MCF 10A (cell line): ENCODE measurements at regions not wholly inside any gene's neighbourhood (a gene's known extent, or its start where the extent isn't known, plus 50 kb on each side); places are given as distances from the start of the nearest gene placed in this dataset.

Experiments used
- BruUV-seq: library from RNA; stranded (reverse); fragments of 400-500 nt; replicated peaks from 2 replicates; lab custom pipeline; 2021; lab: Mats Ljungman, UMichigan
- CTCF ChIA-PET: fragments of 300-600 bp; sonication (Branson Sonifier 250); formaldehyde crosslinking; extraction: SDS; loops from one replicate; lab custom pipeline; 2021; ENCODE audit warnings: antibody characterized with exemption, inconsistent platforms; lab: Yijun Ruan, JAX
- POLR2A ChIA-PET: fragments of 300-600, 350-650 bp; sonication (Branson Sonifier 250); formaldehyde crosslinking; extraction: SDS; loops from one replicate; lab custom pipeline; 2020; ENCODE audit warnings: antibody characterized with exemption, inconsistent platforms; lab: Yijun Ruan, JAX
- DNase-seq: peaks from one replicate; pipeline ENCODE4 v3.0.0-alpha.2; 2018; ENCODE audit not compliant: unreplicated experiment
- H3K27ac Mint-ChIP-seq: one replicate; pipeline ENCODE4 v1.8.0; 2022; ENCODE audit warnings: mild to moderate bottlenecking, low read depth, mixed read lengths; ENCODE audit not compliant: unreplicated experiment
- H3K27me3 Mint-ChIP-seq: one replicate; pipeline ENCODE4 v1.8.0; 2022; ENCODE audit warnings: mixed read lengths; ENCODE audit not compliant: insufficient read depth, unreplicated experiment
- H3K36me3 Mint-ChIP-seq: one replicate; pipeline ENCODE4 v1.8.0; 2022; ENCODE audit warnings: mild to moderate bottlenecking, moderate library complexity, mixed read lengths; ENCODE audit not compliant: insufficient read depth, unreplicated experiment
- H3K4me1 Mint-ChIP-seq: one replicate; pipeline ENCODE4 v1.8.0; 2022; ENCODE audit warnings: mixed read lengths; ENCODE audit not compliant: insufficient read depth, unreplicated experiment
- H3K4me3 Mint-ChIP-seq: one replicate; pipeline ENCODE4 v1.8.0; 2022; ENCODE audit warnings: mild to moderate bottlenecking, moderate library complexity, mixed read lengths; ENCODE audit not compliant: unreplicated experiment
- H3K9me3 Mint-ChIP-seq: one replicate; pipeline ENCODE4 v1.8.0; 2022; ENCODE audit warnings: mixed read lengths; ENCODE audit not compliant: unreplicated experiment
- intact Hi-C: fragments of 100-400 bp; cut with micrococcal nuclease; formaldehyde crosslinking; loops from 2 replicates; pipeline ENCODE4 v1.14.1; 2022
- TF ChIP-seq, protein P1 (sequence below): fragments of 200-600 bp; IDR thresholded peaks from one replicate; pipeline ENCODE4 v1.8.0; 2022; ENCODE audit warnings: antibody characterized with exemption, mild to moderate bottlenecking; ENCODE audit not compliant: unreplicated experiment

DNA sequence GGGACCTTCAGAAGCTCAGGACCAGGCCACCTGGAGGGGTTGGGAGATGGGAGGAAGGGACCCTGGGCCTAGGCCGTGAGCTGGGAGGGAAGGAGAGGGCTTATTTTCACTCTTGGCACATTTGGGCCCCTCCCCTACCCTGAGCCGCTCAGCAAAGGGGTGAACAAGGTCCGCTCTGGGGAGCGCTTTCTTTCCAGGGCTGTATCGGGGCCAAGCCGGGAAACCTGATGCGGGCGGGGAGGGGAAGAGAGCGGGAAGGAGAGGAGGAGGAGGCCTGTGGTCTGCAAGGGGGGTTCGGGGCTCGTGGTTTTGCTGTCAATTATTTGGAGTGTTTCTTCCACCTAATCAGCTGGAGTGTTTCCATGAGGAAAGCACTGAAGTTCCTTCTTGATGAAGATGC lies 62.7 kb upstream of the RXRA start:
- no peak for DNase-seq
- Mint-ChIP-seq H3K4me1 (no peaks in the 10 kb centered on the region), H3K36me3 (no peaks in the 10 kb centered on the region), H3K27ac (no peak overlapping the region), H3K4me3 (no peak overlapping the region), H3K27me3 (peaks cover 46% of the 10 kb centered on the region), H3K9me3 (peaks cover 9% of the 10 kb centered on the region)
- intact Hi-C loops = no loop called here
- BruUV-seq = no TSS peak
- TF ChIP-seq, protein P1, sequence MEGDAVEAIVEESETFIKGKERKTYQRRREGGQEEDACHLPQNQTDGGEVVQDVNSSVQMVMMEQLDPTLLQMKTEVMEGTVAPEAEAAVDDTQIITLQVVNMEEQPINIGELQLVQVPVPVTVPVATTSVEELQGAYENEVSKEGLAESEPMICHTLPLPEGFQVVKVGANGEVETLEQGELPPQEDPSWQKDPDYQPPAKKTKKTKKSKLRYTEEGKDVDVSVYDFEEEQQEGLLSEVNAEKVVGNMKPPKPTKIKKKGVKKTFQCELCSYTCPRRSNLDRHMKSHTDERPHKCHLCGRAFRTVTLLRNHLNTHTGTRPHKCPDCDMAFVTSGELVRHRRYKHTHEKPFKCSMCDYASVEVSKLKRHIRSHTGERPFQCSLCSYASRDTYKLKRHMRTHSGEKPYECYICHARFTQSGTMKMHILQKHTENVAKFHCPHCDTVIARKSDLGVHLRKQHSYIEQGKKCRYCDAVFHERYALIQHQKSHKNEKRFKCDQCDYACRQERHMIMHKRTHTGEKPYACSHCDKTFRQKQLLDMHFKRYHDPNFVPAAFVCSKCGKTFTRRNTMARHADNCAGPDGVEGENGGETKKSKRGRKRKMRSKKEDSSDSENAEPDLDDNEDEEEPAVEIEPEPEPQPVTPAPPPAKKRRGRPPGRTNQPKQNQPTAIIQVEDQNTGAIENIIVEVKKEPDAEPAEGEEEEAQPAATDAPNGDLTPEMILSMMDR = no peak
- ChIA-PET CTCF (interaction anchor here (0.7 kb wide), 1 partner anchor 77 kb away, joined by 3 read pairs; no protein-coding TSS in a partner anchor), POLR2A (interaction anchor here (0.6 kb wide), 1 partner anchor 16 kb away, joined by 3 read pairs; no protein-coding TSS in a partner anchor)

DNA sequence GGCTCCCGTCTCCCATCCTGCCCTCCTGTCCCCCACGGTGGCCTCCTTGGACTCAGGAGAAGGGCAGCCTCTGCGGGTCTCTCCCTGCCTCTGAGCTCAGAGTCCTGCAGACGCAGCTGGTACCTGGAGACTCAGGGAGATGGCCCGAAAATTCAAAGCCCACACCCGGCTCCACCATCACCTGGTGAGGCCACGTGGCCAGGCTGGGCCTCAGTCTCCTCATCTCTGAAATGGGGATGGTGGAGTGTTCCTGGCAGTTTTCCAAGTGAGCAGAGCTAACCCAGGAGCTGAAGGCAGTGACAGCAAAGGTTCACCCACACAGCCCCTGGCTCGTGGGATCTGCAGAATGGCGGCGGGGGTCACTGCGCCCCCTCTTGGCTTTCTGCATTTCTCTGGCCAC lies 62.1 kb upstream of the RXRA start:
- ChIA-PET CTCF (interaction anchor here (0.6 to 0.7 kb wide), 2 partner anchors 77 to 374 kb away, joined by 3 to 5 read pairs; no protein-coding TSS in a partner anchor), POLR2A (interaction anchor here (0.6 kb wide), 1 partner anchor 17 kb away, joined by 3 read pairs; no protein-coding TSS in a partner anchor)
- Mint-ChIP-seq H3K27me3 (peaks cover 46% of the 10 kb centered on the region), H3K9me3 (peaks cover 9% of the 10 kb centered on the region), H3K27ac (no peak overlapping the region), H3K36me3 (no peaks in the 10 kb centered on the region), H3K4me3 (no peak overlapping the region), H3K4me1 (no peaks in the 10 kb centered on the region)
- no peak for DNase-seq
- TF ChIP-seq, protein P1 = no peak
- no TSS peak for BruUV-seq
- intact Hi-C loops = no loop called here

DNA sequence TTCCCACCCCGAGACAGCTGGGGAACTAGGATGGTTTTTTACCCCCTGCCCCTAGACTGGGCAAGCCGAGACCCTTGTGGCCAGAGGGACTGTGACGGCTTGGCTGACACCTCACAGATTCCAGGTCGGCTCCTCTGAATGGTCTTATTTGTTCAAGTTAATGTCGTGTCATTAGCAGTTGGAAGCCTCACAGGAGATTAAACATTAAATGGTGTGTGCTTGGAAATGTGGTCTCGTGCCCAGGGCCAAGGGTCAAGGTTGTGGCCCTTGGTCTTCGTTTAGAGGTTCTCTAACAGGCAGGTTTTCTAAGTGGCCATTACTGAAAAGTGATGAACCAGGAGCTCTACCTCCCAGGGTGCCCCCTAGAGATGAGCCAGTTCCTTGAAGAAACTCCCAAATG lies 61.2 kb upstream of the RXRA start:
- H3K4me1 Mint-ChIP-seq = no peaks in the 10 kb centered on the region
- H3K27ac Mint-ChIP-seq = no peak overlapping the region
- intact Hi-C loops = no loop called here
- ChIA-PET CTCF (no interaction called here), POLR2A (no interaction called here)
- TF ChIP-seq, protein P1 = no peak
- H3K27me3 Mint-ChIP-seq = peaks cover 54% of the 10 kb centered on the region
- no peaks in the 10 kb centered on the region for H3K36me3 Mint-ChIP-seq
- no TSS peak for BruUV-seq
- no peak for DNase-seq
- peaks cover 9% of the 10 kb centered on the region for H3K9me3 Mint-ChIP-seq
- H3K4me3 Mint-ChIP-seq = no peak overlapping the region

DNA sequence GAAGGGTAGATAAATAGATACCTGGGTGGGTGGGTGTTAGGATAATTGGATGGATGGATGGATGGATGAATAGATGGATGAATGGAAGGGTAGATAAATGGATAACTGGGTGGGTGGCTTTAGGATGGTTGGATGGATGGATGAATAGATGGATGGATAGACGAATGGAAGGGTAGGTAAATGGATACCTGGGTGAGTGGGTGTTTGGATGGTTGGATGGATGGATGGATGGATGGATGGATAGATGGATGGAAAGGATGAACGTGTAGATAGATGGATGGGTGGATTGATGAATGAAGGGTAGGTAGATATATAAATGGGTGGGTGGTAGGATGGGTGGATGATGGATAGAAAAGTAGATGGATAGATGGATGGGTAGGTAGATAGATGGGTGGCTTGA lies 59.8 kb upstream of the RXRA start:
- Mint-ChIP-seq H3K36me3 (no peaks in the 10 kb centered on the region), H3K27me3 (peaks cover 55% of the 10 kb centered on the region), H3K27ac (no peak overlapping the region), H3K4me1 (no peaks in the 10 kb centered on the region), H3K4me3 (no peak overlapping the region), H3K9me3 (peaks cover 9% of the 10 kb centered on the region)
- no peak for DNase-seq
- ChIA-PET POLR2A (no interaction called here), CTCF (no interaction called here)
- BruUV-seq = no TSS peak
- TF ChIP-seq, protein P1 = no peak
- intact Hi-C loops = no loop called here
